HEK293T (cell line): ENCODE measurements at regions not wholly inside any gene's neighbourhood (a gene's known extent, or its start where the extent isn't known, plus 50 kb on each side); places are given as distances from the start of the nearest gene placed in this dataset.

Source experiments
- ARNT ChIP-seq: fragments of 450-650 bp; IDR thresholded peaks from 2 replicates; pipeline ENCODE4 v1.6.1; 2017; ENCODE audit warnings: mild to moderate bottlenecking
- CTBP1 ChIP-seq: fragments of 450-650 bp; IDR thresholded peaks from 2 replicates; pipeline ENCODE4 v1.6.1; 2016; ENCODE audit warnings: borderline replicate concordance
- ELF4 ChIP-seq: fragments of 450-650 bp; IDR thresholded peaks from 2 replicates; pipeline ENCODE4 v1.6.1; 2017; ENCODE audit warnings: antibody characterized with exemption
- FOXA1 ChIP-seq: fragments of 450-650 bp; IDR thresholded peaks from 2 replicates; pipeline ENCODE4 v1.6.1; 2016; ENCODE audit warnings: mild to moderate bottlenecking
- FOXK2 ChIP-seq: fragments of 450-650 bp; IDR thresholded peaks from 2 replicates; pipeline ENCODE4 v1.6.1; 2016; ENCODE audit warnings: mild to moderate bottlenecking
- FOXM1 ChIP-seq: fragments of 450-650 bp; IDR thresholded peaks from 2 replicates; pipeline ENCODE4 v1.6.1; 2017; ENCODE audit warnings: mild to moderate bottlenecking, borderline replicate concordance
- HDGF ChIP-seq: fragments of 450-650 bp; IDR thresholded peaks from 2 replicates; pipeline ENCODE4 v1.6.1; 2017; ENCODE audit warnings: antibody characterized with exemption, borderline replicate concordance
- L3MBTL2 ChIP-seq: fragments of 450-650 bp; conservative IDR thresholded peaks from 2 replicates; pipeline ENCODE4 v1.6.1; 2016; ENCODE audit warnings: mild to moderate bottlenecking
- NFRKB ChIP-seq: fragments of 450-650 bp; IDR thresholded peaks from 2 replicates; pipeline ENCODE4 v1.6.1; 2016; ENCODE audit warnings: mild to moderate bottlenecking, moderate library complexity
- SP1 ChIP-seq: fragments of 450-650 bp; IDR thresholded peaks from 2 replicates; pipeline ENCODE4 v1.6.1; 2017
- SUZ12 ChIP-seq: fragments of 450-650 bp; IDR thresholded peaks from 2 replicates; pipeline ENCODE4 v1.6.1; 2016; ENCODE audit warnings: mild to moderate bottlenecking
- TARDBP ChIP-seq: fragments of 450-650 bp; IDR thresholded peaks from 2 replicates; pipeline ENCODE4 v1.6.1; 2016
- ZNF384 ChIP-seq: fragments of 450-650 bp; IDR thresholded peaks from 2 replicates; pipeline ENCODE4 v1.6.1; 2016
- TF ChIP-seq, protein P1 (sequence below): fragments of 450-650 bp; IDR thresholded peaks from 2 replicates; pipeline ENCODE4 v1.6.1; 2016

- TF ChIP-seq ELF4 (no peak), ZNF384 (no peak), HDGF (no peak), SUZ12 (no peak), SP1 (no peak), CTBP1 (no peak), L3MBTL2 (no peak), ARNT (no peak), FOXM1 (no peak), FOXA1 (no peak), NFRKB (no peak), FOXK2 (no peak), TARDBP (no peak)
- TF ChIP-seq, protein P1, sequence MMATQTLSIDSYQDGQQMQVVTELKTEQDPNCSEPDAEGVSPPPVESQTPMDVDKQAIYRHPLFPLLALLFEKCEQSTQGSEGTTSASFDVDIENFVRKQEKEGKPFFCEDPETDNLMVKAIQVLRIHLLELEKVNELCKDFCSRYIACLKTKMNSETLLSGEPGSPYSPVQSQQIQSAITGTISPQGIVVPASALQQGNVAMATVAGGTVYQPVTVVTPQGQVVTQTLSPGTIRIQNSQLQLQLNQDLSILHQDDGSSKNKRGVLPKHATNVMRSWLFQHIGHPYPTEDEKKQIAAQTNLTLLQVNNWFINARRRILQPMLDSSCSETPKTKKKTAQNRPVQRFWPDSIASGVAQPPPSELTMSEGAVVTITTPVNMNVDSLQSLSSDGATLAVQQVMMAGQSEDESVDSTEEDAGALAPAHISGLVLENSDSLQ = no peak
These were observed 345.1 kb downstream of the MFSD1 start for GRCh38 chr3:159146856-159147435.
